B cell (primary cell): ENCODE measurements at regions not wholly inside any gene's neighbourhood (a gene's known extent, or its start where the extent isn't known, plus 50 kb on each side); places are given as distances from the start of the nearest gene placed in this dataset.

Source experiments
- ATAC-seq: fragments of 200-7000 bp; cut with Tn5 transposase; one replicate; pipeline ENCODE4 v1.10.0; 2021; ENCODE audit warnings: low read depth, mild to moderate bottlenecking, moderate number of reproducible peaks, moderate library complexity
- CTCF ChIA-PET: fragments of 350-600 bp; sonication (Branson Sonifier 250); formaldehyde crosslinking; loops from one replicate; lab custom pipeline; 2021; ENCODE audit warnings: antibody characterized with exemption, inconsistent platforms; lab: Charles Lee
- POLR2A ChIA-PET: fragments of 350-600 bp; sonication (Branson Sonifier 250); formaldehyde crosslinking; loops from one replicate; lab custom pipeline; 2021; ENCODE audit warnings: antibody characterized with exemption; lab: Charles Lee
- DNase-seq: peaks from one replicate; pipeline ENCODE4 v3.0.0; 2013
- H2AFZ ChIP-seq: 2 replicates; pipeline ENCODE4 v1.6.1; 2012; ENCODE audit warnings: mild to moderate bottlenecking, low read depth, low read length; ENCODE audit not compliant: insufficient read depth, poor library complexity, severe bottlenecking
- H3K27ac ChIP-seq, 2 donors: 1 replicate in 1 of 2; 2 replicates in 1 of 2; pipeline ENCODE4 v1.5.1; 2012 to 2013; ENCODE audit warnings: low read length in 2 of 2, mild to moderate bottlenecking in 2 of 2, moderate library complexity in 1 of 2
- H3K27me3 ChIP-seq, 4 experiments: fragments of 200-600 bp in 1 of 4; sonication (generic) in 1 of 4; replicated peaks in 1 of 4; 1 replicate in 2 of 4; 2 replicates in 2 of 4; pipeline versions ENCODE4 v1.6.1 to v1.7.0; 2013 to 2016; ENCODE audit warnings: low read length in 3 of 4, mild to moderate bottlenecking in 2 of 4, mixed read lengths in 1 of 4, moderate library complexity in 1 of 4; ENCODE audit not compliant: insufficient read depth in 4 of 4, control insufficient read depth in 3 of 4; ENCODE audit errors: control extremely low read depth in 1 of 4
- H3K36me3 ChIP-seq, 2 experiments: replicated peaks in 1 of 2; 1 replicate in 1 of 2; 2 replicates in 1 of 2; pipeline versions ENCODE4 v1.6.1 to v1.7.1; 2013; ENCODE audit warnings: low read length in 1 of 2; ENCODE audit not compliant: insufficient read depth in 2 of 2, control insufficient read depth in 1 of 2; ENCODE audit errors: control extremely low read depth in 1 of 2, extremely low read depth in 1 of 2
- H3K4me1 ChIP-seq, 2 donors: fragments of 200-600 bp in 1 of 2; sonication (generic) in 1 of 2; 1 replicate in 1 of 2; 2 replicates in 1 of 2; pipeline versions ENCODE4 v1.5.1 to v1.6.1; 2013 to 2017; ENCODE audit warnings: low read length in 2 of 2; ENCODE audit not compliant: control insufficient read depth in 2 of 2, insufficient read depth in 2 of 2
- H3K4me2 ChIP-seq: replicated peaks from 2 replicates; pipeline ENCODE3; 2012; ENCODE audit warnings: mild to moderate bottlenecking, low read depth, low read length; ENCODE audit not compliant: poor library complexity, severe bottlenecking
- H3K4me3 ChIP-seq, 5 experiments: fragments of 200-600 bp in 1 of 5; sonication (generic) in 1 of 5; 1 replicate in 3 of 5; 2 replicates in 2 of 5; pipeline versions ENCODE4 v1.5.1 to v1.7.0; 2011 to 2016; ENCODE audit warnings: low read length in 4 of 5, mild to moderate bottlenecking in 4 of 5, low read depth in 2 of 5, control low read depth in 1 of 5, moderate library complexity in 1 of 5; ENCODE audit not compliant: insufficient read depth in 1 of 5; ENCODE audit errors: control extremely low read depth in 1 of 5, extremely low read depth in 1 of 5
- H3K79me2 ChIP-seq: fragments of 200-600 bp; sonication (generic); one replicate; pipeline ENCODE4 v1.6.0; 2016; ENCODE audit warnings: low read length; ENCODE audit not compliant: control insufficient read depth, insufficient read depth
- H3K9ac ChIP-seq: fragments of 200-600 bp; sonication (generic); 2 replicates; pipeline ENCODE4 v1.6.1; 2017; ENCODE audit warnings: mild to moderate bottlenecking, low read length, moderate library complexity
- H3K9me3 ChIP-seq, 3 donors: one replicate each; pipeline versions ENCODE4 v1.6.1 to v1.7.1; 2013; ENCODE audit warnings: low read length in 2 of 3; ENCODE audit not compliant: control insufficient read depth in 2 of 3, insufficient read depth in 1 of 3; ENCODE audit errors: control extremely low read depth in 1 of 3
- H4K20me1 ChIP-seq: 2 replicates; pipeline ENCODE4 v1.6.0; 2012; ENCODE audit warnings: mild to moderate bottlenecking, low read length; ENCODE audit not compliant: insufficient read depth, control insufficient read depth, poor library complexity, severe bottlenecking
- H3K27ac Mint-ChIP-seq: one replicate; pipeline ENCODE4 v1.8.0; 2021; ENCODE audit warnings: mixed read lengths
- H3K27me3 Mint-ChIP-seq: one replicate; pipeline ENCODE4 v1.8.0; 2021; ENCODE audit warnings: mixed read lengths
- H3K4me1 Mint-ChIP-seq: one replicate; pipeline ENCODE4 v1.8.0; 2021; ENCODE audit warnings: mixed read lengths
- H3K4me3 Mint-ChIP-seq: one replicate; pipeline ENCODE4 v1.8.0; 2021; ENCODE audit warnings: mixed read lengths
- H3K9me3 Mint-ChIP-seq: one replicate; pipeline ENCODE4 v1.8.0; 2022; ENCODE audit warnings: mixed read lengths; ENCODE audit not compliant: insufficient read depth
- CTCF ChIP-seq: fragments of 200-600 bp; IDR thresholded peaks from one replicate; pipeline ENCODE4 v1.8.0; 2022; ENCODE audit warnings: antibody characterized with exemption, mild to moderate bottlenecking
- EZH2 ChIP-seq: IDR thresholded peaks from 2 replicates; pipeline ENCODE4 v1.6.1; 2012; ENCODE audit warnings: borderline replicate concordance, low read depth, mild to moderate bottlenecking, moderate library complexity, low read length; ENCODE audit not compliant: insufficient read depth, poor library complexity, severe bottlenecking
- WGBS: methylation state at CpG from one replicate; pipeline ENCODE4 v1.1.5; 2013; ENCODE audit warnings: missing lambda C conversion rate; ENCODE audit not compliant: insufficient coverage; 5-methylcytosine and 5-hydroxymethylcytosine counted together
- intact Hi-C: fragments of 100-400 bp; cut with micrococcal nuclease; formaldehyde crosslinking; loops from one replicate; pipeline ENCODE4 v1.10.0; 2022

- no peak overlapping the region for H3K27ac Mint-ChIP-seq
- no peaks in the 10 kb centered on the region for H3K9me3 ChIP-seq
- no peaks in the 10 kb centered on the region for H3K4me1 ChIP-seq
- peaks cover 5% of the 10 kb centered on the region for H3K4me1 Mint-ChIP-seq
- no peak overlapping the region for H2AFZ ChIP-seq
- H3K27me3 ChIP-seq = no peaks in the 10 kb centered on the region
- H3K4me3 Mint-ChIP-seq = no peak overlapping the region
- H3K4me3 ChIP-seq = no peak overlapping the region
- H3K9me3 Mint-ChIP-seq = no peaks in the 10 kb centered on the region
- H3K9ac ChIP-seq = no peak overlapping the region
- intact Hi-C loops = no loop called here
- POLR2A ChIA-PET = no interaction called here
- DNase-seq = no peak
- H3K4me2 ChIP-seq = no peak overlapping the region
- no peak for TF ChIP-seq CTCF
- no peak for TF ChIP-seq EZH2
- H3K27me3 Mint-ChIP-seq = no peaks in the 10 kb centered on the region
- no peak overlapping the region for H3K27ac ChIP-seq
- CTCF ChIA-PET = interaction anchor here (1.3 kb wide), 1 partner anchor 45 kb away, joined by 3 read pairs; no protein-coding TSS in a partner anchor
- peaks cover 12% of the 10 kb centered on the region for H3K79me2 ChIP-seq
- no peaks in the 10 kb centered on the region for H4K20me1 ChIP-seq
- ATAC-seq = no peak
- peaks cover 0 to 4% of the 10 kb centered on the region in 2 experiments for H3K36me3 ChIP-seq
Measured at GRCh38 chr7:112853422-112853821, 63.2 kb upstream of the TMEM168 start.

DNA sequence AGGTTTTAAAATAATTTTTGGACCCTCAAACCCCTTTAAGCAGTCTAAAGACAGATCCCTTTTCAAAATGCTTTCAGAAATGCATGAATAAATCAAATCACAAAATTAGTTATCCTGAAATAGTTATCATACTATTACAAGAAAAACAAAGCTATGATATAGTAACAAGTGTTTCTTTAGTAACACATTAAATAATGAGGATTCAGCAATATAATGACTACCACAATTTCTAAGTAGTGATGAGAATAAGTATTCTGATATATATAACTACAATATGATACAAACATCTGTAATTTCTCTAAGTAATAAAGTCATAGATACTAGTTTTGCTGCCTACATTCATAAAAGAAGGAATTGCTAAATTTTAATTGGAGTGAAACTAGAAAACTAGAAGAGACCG is 53.0 kb upstream of the TMEM168 start:
- Histone ChIP-seq H3K4me3 (no peak overlapping the region), H3K27ac (no peak overlapping the region), H3K4me2 (no peak overlapping the region), H2AFZ (no peak overlapping the region), H3K9ac (no peak overlapping the region), H3K79me2 (peaks cover 20% of the 10 kb centered on the region), H3K4me1 (no peaks in the 10 kb centered on the region), H3K9me3 (no peaks in the 10 kb centered on the region), H3K27me3 (no peaks in the 10 kb centered on the region), H4K20me1 (peaks cover 9% of the 10 kb centered on the region), H3K36me3 (no peaks in the 10 kb centered on the region)
- intact Hi-C loops = no loop called here
- Mint-ChIP-seq H3K9me3 (no peaks in the 10 kb centered on the region), H3K4me3 (no peak overlapping the region), H3K27me3 (no peaks in the 10 kb centered on the region), H3K27ac (no peak overlapping the region), H3K4me1 (peaks cover 31% of the 10 kb centered on the region)
- ChIA-PET POLR2A (no interaction called here), CTCF (interaction anchor here (0.6 kb wide), 1 partner anchor 30 kb away, joined by 3 read pairs; no protein-coding TSS in a partner anchor)
- DNase-seq = no peak
- ATAC-seq = no peak
- TF ChIP-seq CTCF (no peak), EZH2 (no peak)
- no CpG with 5 or more reads among the region's 1 CpG for WGBS
